Nephron progenitor cell (in vitro differentiated cells): ENCODE measurements at regions not wholly inside any gene's neighbourhood (a gene's known extent, or its start where the extent isn't known, plus 50 kb on each side); places are given as distances from the start of the nearest gene placed in this dataset.

ENCODE experiments used
- DNase-seq: peaks from one replicate; pipeline ENCODE4 v3.0.0; 2021
- H3K27ac Mint-ChIP-seq: 2 replicates; pipeline ENCODE4 v1.8.0; 2021; ENCODE audit warnings: mild to moderate bottlenecking, moderate library complexity, mixed read lengths
- H3K27me3 Mint-ChIP-seq: 2 replicates; pipeline ENCODE4 v1.8.0; 2021; ENCODE audit warnings: mild to moderate bottlenecking, low read depth, mixed read lengths; ENCODE audit not compliant: poor library complexity
- H3K36me3 Mint-ChIP-seq: 2 replicates; pipeline ENCODE4 v1.8.0; 2021; ENCODE audit warnings: low read depth, mixed read lengths
- H3K4me1 Mint-ChIP-seq: 2 replicates; pipeline ENCODE4 v1.8.0; 2021; ENCODE audit warnings: mixed read lengths
- H3K4me3 Mint-ChIP-seq: 2 replicates; pipeline ENCODE4 v1.8.0; 2021; ENCODE audit warnings: mild to moderate bottlenecking, moderate library complexity, mixed read lengths
- H3K9me3 Mint-ChIP-seq: 2 replicates; pipeline ENCODE4 v1.8.0; 2021; ENCODE audit warnings: mild to moderate bottlenecking, moderate library complexity, mixed read lengths
- TF ChIP-seq, protein P1 (sequence below): fragments of 200-600 bp; sonication (generic); IDR thresholded peaks from 2 replicates; pipeline ENCODE4 v1.5.0; 2021; ENCODE audit warnings: antibody characterized with exemption

DNA sequence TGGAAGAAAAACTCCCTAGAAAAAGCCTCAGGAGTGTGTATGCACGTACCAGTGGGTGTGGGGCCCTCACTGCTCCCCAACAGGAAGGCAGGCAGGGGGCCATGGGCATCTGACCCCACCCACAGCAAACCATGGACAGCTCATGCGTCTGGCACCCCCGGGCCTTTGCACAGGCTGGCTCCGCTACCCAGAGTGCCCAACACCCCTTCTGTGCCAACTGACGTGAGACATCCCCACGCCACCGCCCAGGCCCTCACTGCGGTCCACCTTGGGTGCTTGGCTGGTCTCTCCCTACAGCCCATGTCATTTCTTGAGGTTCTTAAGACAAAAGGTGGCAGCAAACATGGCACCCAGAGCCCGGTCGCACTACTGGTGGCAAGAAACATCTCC, 91.4 kb downstream of the NCOR2 start:
- Mint-ChIP-seq H3K4me1 (peaks cover 39% of the 10 kb centered on the region), H3K4me3 (no peak overlapping the region), H3K27me3 (peaks cover 4% of the 10 kb centered on the region), H3K9me3 (peaks cover 38% of the 10 kb centered on the region), H3K27ac (no peak overlapping the region), H3K36me3 (peaks cover 68% of the 10 kb centered on the region)
- TF ChIP-seq, protein P1, sequence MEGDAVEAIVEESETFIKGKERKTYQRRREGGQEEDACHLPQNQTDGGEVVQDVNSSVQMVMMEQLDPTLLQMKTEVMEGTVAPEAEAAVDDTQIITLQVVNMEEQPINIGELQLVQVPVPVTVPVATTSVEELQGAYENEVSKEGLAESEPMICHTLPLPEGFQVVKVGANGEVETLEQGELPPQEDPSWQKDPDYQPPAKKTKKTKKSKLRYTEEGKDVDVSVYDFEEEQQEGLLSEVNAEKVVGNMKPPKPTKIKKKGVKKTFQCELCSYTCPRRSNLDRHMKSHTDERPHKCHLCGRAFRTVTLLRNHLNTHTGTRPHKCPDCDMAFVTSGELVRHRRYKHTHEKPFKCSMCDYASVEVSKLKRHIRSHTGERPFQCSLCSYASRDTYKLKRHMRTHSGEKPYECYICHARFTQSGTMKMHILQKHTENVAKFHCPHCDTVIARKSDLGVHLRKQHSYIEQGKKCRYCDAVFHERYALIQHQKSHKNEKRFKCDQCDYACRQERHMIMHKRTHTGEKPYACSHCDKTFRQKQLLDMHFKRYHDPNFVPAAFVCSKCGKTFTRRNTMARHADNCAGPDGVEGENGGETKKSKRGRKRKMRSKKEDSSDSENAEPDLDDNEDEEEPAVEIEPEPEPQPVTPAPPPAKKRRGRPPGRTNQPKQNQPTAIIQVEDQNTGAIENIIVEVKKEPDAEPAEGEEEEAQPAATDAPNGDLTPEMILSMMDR, result no peak
- no peak for DNase-seq

DNA sequence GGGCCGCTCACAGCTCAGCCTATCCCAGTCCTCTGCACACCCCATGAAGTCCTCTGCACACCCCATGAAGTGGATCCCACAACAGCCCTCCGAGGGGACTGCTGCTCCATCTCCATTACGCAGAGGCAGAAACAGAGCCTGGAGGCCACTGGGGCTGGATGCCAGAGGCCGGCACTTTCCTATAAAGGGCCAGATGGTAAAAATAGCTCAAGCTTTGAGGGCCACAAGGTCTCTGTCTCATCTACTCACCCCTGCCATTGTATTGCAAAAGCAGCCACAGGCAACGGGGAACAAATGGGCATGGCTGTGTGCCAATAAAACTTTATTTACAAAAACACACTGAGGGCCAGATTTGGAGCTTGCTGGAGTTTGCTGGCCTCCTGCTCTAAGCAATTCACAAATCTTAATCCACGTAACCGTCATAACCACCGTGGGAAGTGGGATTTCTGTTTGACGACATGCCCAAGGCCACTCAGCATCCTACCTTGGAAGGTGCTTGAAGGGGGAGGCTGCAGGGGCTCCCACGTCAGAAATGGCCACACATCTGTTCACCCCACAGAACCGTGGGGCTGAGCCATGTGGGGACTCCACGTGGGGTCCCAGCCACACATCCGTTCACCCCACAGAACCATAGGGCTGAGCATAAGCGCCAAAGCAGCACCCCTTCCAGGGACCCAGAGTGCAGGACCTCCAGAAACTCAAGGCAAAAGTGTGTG, 92.0 kb downstream of the NCOR2 start:
- H3K4me1 Mint-ChIP-seq, result peaks cover 37% of the 10 kb centered on the region
- TF ChIP-seq, protein P1, result no peak
- H3K4me3 Mint-ChIP-seq, result no peak overlapping the region
- H3K27me3 Mint-ChIP-seq, result peaks cover 4% of the 10 kb centered on the region
- H3K36me3 Mint-ChIP-seq, result peaks cover 73% of the 10 kb centered on the region
- peaks cover 41% of the 10 kb centered on the region for H3K9me3 Mint-ChIP-seq
- H3K27ac Mint-ChIP-seq, result no peak overlapping the region
- DNase-seq, result no peak

DNA sequence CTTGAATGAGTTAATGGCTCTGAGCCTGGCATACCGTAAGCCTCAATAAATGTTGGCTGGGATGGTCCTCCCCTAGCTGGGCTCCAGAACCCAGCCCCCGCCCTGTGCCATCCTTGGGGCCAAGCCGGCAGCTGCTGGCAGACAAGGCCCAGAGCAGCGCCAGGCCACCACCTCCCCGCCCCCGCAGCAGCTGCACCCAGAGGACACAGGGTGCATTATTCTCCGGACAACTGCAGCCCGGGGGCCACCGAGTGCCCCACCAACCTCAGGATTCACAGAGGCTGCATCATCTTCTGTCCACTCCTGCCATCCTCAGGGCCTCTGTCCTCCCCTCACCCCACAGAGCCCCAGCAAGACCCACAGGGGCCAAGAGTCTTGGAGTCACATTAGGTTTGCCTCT, 92.7 kb downstream of the NCOR2 start:
- Mint-ChIP-seq H3K4me1 (peaks cover 32% of the 10 kb centered on the region), H3K27ac (no peak overlapping the region), H3K27me3 (peaks cover 4% of the 10 kb centered on the region), H3K4me3 (no peak overlapping the region), H3K9me3 (peaks cover 49% of the 10 kb centered on the region), H3K36me3 (peaks cover 81% of the 10 kb centered on the region)
- TF ChIP-seq, protein P1, result no peak
- DNase-seq, result no peak

DNA sequence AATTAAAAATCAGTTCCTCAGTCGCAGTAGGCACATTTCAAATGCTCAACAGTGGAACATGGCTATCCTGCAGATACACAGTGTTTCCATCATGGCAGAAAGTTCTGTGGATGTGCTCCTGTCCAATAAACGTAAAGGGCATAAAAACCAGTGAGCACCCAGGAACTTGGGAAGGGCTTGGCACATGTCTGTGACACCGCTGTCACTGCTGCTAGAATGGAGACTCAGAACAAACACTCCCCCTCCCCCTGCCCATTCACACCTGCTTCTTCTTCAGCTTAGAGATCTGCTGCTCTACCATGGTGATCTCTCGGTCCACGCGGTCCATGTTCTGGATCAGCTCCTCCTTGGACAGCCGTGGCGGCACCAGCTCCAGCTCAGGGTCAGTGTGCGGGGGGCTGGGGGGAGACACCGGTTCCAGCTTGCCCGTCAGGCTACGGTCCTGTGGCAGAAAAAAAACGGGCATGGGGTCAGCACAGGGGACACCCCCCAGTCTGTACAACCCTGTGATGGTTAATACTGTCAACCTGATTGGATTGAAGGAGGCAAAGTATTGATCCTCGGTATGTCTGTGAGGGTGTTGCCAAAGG, 94.6 kb downstream of the NCOR2 start:
- TF ChIP-seq, protein P1, result no peak
- Mint-ChIP-seq H3K4me1 (peaks cover 13% of the 10 kb centered on the region), H3K9me3 (peaks cover 59% of the 10 kb centered on the region), H3K27me3 (no peaks in the 10 kb centered on the region), H3K36me3 (peaks cover 90% of the 10 kb centered on the region), H3K4me3 (no peak overlapping the region), H3K27ac (no peak overlapping the region)
- no peak for DNase-seq

DNA sequence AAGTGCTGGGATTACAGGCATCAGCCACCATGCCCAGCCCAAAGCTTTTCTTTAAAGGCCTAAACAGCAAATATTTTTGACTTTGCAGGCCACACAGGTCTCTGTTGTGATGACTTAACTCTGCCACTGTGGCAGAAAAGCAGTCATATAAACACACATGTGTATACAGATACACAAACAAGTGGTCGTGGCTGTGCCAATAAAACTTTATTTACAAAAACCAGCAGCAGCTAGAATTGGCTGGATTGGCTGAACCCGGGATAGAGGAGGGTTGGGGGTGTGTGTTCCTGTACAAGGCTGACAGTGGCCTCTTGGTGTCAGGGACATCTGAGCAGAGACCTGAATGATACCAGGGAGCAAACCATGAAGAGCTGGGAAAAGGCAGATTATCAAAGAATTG, 95.6 kb downstream of the NCOR2 start:
- Mint-ChIP-seq H3K9me3 (peaks cover 59% of the 10 kb centered on the region), H3K36me3 (peaks cover 87% of the 10 kb centered on the region)
- TF ChIP-seq, protein P1, result no peak

DNA sequence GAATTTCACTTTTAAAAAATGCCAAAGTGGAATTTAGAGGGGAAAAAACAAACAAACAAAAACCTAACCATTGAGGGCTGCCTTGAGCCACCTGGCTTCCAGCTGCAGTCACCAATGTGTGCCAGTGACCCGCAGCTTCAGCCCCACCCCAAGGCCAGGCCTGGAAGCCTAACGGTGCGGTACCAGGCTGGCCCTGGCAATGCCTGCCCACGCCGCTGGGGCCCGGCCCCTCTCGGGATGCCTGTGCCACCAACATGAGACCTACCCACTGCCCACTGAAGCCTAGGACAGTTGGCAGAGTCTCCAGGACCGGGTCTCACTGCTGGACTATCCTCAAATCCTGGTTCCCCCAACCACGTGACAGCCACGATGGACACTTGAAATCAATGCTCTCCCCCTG, 96.6 kb downstream of the NCOR2 start:
- H3K27me3 Mint-ChIP-seq, result no peaks in the 10 kb centered on the region
- peaks cover 85% of the 10 kb centered on the region for H3K36me3 Mint-ChIP-seq
- no peaks in the 10 kb centered on the region for H3K4me1 Mint-ChIP-seq

More for the DNA sequence above, 95.6 kb downstream of the NCOR2 start:
- Mint-ChIP-seq H3K27ac (no peak overlapping the region), H3K27me3 (no peaks in the 10 kb centered on the region), H3K4me1 (peaks cover 3% of the 10 kb centered on the region), H3K4me3 (no peak overlapping the region)
- no peak for DNase-seq

More for the DNA sequence above, 96.6 kb downstream of the NCOR2 start:
- Mint-ChIP-seq H3K27ac (no peak overlapping the region), H3K9me3 (peaks cover 60% of the 10 kb centered on the region), H3K4me3 (no peak overlapping the region)
- no peak for DNase-seq
- TF ChIP-seq, protein P1, result no peak
